ENCODE measurements at regions not wholly inside any gene's neighbourhood (a gene's known extent, or its start where the extent isn't known, plus 50 kb on each side); places are given as distances from the start of the nearest gene placed in this dataset.

GRCh38 chr2:71927757-71928715, 219.6 kb downstream of the CYP26B1 start:
- TF ChIP-seq EZH2 (IDR thresholded peaks at IDR 0.05; ENCODE audit: insufficient read depth, poor library complexity, severe bottlenecking): no peak
- TF ChIP-seq EZH2phosphoT487 (IDR thresholded peaks at IDR 0.05; ENCODE audit: insufficient read depth, low read depth): no peak

Measured in GM23248 (cell line).